GM21360 (cell line): ENCODE measurements at regions not wholly inside any gene's neighbourhood (a gene's known extent, or its start where the extent isn't known, plus 50 kb on each side); places are given as distances from the start of the nearest gene placed in this dataset.
"Not testable (repeated sequence)": the region's sequence is repeated elsewhere in the genome, so short reads cannot be mapped to it uniquely, and the experiment has no call there.

ENCODE experiments used
- ATAC-seq: cut with Tn5 transposase; IDR thresholded peaks from one replicate; pipeline ENCODE4 v1.9.1; 2021; ENCODE audit warnings: mild to moderate bottlenecking, moderate library complexity; ENCODE audit not compliant: unreplicated experiment

DNA sequence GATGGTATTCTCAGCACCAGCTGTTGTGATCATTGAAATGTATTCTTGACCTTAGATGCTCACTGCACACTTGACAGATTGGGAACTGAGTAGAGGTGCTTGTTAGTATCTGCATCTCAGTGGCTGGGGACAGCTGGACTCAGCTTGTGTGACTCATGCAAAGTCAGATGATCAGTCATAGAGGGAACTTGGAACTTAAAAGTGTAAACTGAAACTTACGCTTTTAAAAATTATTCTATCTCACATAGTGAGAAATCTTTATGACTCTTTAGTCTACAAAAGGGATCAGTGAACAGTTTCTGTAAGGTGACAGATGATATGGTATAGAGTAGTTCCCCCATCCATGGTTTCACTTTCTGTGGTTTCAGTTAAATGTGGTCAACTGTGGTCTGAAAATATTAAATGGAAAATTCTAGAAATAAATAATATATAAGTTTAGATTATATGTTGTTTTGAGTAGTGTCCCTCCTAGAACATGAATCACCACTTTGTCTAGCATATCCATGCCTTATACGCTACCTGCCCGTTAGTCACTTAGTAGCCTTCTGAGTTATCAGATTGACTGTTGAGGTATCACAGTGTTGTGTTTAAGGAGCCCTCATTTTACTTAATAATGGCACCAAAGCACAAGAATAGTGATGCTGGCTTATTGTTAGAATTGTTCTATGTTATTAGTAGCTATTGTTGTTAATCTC is 135.6 kb upstream of the ZNF658 start:
- ATAC-seq = peak; percentile 99

DNA sequence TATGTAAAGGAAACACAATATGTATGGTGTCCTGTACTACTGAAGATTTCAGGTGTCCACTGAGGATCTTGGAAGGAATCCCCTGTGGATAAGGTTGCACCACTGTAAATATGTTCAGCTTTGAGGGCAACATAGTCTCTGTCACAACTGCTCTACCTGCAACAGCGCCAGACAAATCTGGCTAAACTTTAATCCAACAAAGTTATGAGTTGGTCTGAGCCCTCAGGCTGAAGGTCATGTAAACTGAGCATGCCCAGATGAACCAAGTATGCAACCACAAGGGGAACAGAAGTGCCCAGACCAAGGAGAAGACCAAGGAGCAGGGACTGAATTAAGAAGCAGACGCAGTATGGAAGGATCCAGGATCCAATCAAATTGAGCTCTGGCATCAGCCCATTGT is 135.0 kb upstream of the ZNF658 start:
- not testable (repeated sequence) for ATAC-seq

DNA sequence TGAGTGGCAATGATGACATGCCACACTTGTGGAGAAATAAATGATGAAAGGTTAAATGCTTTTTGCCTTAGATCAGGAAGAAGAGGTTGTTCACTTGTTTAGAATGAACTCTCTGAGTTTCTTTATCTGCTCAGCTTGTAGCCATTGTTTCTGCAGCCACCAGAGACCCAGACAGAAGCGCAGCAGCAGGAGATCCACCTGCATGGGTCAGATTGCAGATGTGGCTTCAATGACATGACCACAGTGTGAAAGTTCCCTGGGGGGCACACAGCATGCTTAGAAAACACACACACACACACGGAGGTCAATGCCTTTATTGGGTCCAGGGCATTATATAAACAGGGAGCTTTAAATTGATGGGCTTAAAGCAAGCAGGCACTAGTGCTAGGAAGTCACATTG is 129.0 kb upstream of the ZNF658 start:
- not testable (repeated sequence) for ATAC-seq

DNA sequence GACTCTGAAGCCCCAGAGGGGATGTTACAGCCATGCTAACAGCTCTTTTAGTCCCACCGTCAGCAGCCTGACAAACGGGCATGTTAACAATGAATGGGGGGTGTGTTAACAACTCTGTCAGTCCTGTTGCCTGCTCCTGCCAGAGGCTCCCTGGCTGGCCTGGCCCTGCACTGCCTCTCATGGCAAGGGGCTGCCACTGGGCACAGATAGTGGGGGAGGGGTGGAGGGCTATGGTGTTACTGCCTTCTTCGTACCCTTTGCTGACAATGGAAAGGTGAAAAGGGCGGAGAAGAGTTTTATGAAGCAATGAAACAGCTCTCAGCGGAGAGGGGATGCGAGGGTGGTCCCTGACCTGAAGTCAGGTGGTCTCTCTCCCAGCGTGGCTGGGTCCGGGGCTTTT is 125.9 kb upstream of the ZNF658 start:
- ATAC-seq = not testable (repeated sequence)

DNA sequence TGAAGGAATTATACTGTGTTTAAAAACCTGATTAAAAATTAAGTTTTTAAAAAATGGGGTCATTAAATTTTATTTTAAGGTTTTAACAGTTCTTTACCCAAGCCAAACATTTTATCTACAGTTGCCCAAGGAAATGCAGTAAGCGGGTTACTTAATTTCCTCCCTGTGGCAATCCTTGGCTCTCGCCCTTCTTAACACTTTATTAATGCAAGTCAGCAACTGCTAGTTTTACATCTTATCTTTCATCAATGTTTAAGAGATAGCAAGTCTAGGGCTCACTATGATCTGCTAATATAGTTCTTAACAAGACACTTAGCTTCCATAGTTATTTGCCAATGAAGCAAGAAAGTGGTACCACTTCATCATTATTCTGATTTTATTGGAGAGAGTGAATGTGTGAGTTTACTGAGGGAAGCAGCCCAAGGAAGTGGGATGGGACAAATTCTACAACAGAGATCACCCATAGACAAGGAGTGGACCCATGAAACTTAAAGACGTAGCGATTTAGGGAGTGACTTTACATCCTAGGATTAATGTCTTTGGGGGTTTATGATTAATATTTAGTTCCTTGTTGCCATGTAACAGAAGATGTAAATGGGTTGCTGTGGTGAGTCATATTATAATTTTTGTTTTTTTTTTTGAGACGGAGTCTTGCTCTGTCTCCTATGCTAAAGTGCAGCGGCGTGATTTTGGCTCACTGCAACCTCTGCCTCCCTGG is 120.4 kb upstream of the ZNF658 start:
- not testable (repeated sequence) for ATAC-seq

DNA sequence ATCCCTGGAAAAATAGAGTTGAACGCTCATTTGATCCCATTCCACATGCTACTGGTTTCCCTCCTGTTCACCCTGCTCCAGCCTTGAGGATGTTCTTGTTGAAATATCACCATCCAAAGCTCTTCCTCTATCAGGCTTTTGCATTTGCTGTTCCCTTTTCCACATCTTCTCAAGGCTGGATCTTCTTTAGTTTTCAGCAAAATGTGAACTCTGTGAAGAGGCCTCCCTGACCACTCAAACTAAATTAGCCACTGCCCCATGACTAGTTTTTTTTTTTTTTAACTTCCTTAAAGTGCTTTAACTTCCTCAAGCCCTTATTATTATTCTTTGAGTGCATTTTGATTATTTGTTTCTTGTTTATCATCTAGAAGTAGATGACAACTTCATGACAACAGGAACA is 119.3 kb upstream of the ZNF658 start:
- not testable (repeated sequence) for ATAC-seq

DNA sequence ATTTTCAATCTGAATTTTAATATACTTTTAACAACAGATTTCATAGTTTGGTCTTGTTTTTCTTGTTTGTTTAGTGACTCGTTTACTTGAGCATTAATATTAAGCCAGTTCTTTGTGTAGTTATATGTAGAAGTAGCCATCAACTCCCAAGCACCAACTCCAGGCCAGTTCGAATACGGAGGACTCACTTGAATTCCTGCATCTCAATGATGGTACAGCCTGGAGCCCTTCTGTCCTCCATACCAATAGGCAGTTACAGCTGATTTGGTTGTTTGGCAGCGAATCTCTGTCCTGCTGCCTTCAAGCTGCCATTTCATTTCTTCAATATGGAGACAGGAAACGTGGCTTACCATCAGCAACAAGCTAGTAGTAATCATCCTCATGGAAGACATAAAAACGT is 118.5 kb upstream of the ZNF658 start:
- ATAC-seq = not testable (repeated sequence)

DNA sequence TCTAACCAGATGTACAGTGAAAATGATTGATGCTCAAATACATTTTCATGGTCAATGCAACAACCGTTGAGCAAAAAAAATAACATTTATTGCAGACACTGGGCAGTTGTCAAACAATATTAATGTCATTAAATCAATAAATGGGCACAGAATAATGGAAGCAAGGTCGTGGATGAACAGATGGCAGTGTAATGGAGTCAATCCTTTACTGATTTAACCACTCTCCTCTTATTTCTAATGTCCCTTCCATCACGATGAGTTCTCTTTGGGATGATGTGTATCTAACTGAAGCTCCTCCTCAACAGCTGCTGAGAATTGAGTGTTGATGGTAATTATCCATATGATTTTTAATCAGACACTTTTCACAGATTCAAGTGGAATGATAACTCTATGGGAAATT is 114.9 kb upstream of the ZNF658 start:
- not testable (repeated sequence) for ATAC-seq

DNA sequence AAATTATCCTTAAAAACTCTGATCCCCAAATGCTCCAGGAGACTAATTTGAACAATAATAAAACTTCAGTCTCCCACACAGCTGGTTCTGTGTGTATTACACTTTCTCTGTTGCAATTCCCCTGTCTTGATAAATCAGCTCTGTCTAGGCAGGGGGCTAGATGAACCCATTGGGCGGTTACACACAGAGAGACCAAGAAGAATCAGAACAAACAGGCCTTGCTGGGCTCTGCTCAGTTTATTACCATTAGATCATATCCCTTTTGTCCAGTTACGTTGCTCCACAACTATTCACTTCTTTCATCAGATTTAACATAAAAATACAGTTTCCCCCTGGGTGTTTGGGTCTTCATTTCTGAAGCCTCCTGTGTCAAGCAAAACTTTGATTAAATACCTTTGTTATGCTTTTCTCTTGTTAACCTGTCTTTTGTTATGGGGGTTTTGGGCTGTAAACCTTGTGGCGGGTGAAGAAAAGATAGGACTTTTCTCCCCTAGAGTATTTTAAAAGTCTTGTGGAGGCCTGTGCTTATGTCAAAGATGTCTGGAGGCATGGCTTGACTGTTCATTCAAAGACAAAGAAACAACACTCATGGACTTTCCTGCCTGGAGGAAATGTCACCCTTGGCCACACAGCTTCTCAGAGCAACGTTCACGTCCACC is 109.3 kb upstream of the ZNF658 start:
- ATAC-seq = not testable (repeated sequence)

DNA sequence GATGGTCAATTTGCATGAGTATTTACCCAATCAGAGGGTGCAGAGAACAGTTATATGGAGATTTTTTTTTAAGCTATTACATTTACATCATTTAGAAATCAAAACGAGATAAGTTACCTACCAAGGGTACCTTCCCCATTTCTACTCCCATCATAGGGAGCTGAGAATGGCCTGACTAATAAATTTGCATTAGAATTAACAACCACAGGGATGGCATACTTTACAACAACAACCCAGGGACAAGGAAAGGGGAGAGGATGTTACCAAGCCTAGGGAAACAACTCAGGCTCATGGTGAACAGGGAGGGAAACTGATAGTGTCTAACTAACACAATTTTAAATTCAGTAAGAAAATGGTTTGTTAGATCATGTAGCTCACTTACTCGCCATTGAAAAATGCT is 105.8 kb upstream of the ZNF658 start:
- not testable (repeated sequence) for ATAC-seq

DNA sequence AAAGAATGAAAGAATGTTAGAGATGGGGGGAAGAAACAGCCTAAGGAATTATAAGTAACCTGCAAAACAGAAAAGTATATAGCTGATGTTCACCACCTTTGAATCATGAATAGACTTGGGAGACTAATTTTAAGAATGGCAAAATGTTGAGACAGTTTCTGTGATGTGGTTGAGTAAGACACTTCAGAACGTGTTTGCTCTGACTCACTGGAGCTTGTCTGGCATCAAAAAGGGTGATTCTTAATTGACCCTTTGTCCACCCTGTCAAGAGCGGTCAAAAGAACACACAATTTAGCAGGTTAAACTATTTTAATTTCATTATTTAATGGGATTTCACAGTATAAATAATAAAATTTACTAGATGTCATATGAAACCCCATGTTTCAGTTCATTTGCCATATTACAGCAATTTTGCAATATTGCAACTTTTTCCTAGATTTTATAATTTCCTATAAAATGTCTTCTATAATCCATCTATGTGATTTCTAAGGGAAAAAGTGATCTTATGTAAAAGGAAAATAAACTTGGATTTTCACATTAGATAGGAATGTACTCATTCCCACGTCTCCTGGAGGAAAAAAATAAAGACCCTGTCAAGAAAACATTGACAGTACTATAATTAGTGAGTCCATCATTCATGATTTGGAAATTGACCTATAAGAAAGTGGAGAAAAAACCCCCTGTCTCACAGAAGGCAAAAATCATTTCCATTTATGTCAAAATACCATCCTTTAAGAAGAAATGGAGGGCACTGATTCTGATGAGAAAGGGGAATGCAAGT is 104.6 kb upstream of the ZNF658 start:
- not testable (repeated sequence) for ATAC-seq

DNA sequence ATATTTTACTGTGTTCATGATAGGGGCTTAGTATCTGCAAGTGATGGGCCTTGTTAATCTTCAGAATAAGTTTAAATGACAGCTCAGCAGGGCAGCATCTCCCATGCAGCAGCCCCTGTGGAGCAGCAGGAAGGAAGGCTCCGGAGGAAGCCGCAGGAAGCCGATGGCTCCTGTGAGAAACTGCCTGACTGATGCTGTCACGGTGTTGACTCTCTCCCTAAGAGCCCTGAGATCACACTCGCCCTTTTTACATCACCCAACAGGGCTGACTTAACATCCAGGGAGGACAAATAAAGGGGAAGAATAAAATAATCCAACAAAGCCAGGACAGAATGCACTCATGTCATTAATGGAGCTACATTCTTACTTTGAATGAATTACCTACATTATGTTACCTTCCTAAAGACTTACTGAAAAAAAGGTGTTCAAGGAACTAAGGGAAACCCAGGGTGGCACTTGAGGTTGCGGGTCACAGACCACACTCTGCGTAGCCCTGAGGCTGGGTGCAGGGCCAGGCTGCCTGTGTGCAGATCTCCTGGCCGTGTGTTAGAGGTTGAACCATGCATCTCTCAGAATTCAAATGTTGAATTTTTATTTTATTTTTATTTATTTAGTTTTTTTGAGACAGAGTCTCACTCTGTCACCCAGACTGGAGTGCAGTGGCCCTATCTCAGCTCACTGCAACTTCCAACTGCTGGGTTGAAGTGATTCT is 102.5 kb upstream of the ZNF658 start:
- not testable (repeated sequence) for ATAC-seq

DNA sequence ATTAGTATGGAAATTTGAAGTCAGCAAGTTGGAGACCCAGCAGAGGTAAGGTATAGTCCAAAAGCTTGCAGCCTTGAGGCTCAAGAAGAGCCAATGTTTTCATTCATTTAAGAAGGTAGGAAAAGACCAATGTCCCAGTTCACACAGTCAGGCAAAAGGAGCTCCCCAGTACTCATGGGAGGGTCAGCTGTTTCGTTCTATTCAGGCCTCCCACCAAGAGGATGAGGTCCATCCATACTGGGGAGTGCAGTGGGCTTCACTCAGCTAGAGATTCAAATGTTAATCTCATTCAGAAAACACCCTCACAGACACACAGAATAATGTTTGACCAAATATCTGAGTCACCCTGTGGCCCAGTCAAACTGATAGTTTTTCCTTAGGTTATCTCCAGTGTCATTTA is 96.9 kb upstream of the ZNF658 start:
- not testable (repeated sequence) for ATAC-seq

DNA sequence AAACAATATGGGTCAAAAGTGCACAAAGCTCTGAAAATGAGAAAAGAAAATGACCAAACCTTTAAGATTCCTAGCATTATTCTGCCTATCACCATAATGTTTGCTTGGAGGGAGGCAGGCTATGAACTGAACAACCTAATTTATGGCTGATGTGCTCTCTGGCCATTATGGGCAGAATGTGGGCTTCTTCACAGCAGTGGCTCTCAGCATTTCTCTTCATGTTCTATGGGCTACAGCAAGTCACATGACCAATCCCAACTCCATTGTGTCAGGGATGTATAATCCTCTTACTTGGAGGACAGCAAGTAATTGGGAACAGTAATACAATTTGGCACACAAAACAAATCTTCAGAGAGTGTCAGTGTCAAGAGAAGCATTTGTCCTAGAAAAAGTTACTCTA is 90.3 kb upstream of the ZNF658 start:
- ATAC-seq = not testable (repeated sequence)

DNA sequence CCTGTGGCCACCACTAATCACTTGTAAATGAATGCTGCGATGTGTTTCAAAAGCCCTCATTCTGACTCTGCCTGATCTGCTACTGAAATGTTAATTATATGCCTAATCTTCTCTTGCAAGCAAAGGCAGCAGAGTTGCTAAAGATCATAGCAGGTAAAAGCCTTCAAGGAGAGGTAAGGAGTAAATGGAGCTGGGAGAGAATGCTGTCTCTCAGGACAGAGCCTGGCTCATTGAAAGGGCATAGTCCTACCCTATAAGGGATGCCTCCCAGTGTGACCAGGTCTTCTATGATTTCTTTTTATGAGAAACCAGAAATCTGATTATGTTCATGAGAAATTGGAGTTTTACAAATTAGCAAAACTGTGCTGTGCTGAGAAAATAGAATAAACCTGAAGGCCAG is 88.2 kb upstream of the ZNF658 start:
- not testable (repeated sequence) for ATAC-seq

DNA sequence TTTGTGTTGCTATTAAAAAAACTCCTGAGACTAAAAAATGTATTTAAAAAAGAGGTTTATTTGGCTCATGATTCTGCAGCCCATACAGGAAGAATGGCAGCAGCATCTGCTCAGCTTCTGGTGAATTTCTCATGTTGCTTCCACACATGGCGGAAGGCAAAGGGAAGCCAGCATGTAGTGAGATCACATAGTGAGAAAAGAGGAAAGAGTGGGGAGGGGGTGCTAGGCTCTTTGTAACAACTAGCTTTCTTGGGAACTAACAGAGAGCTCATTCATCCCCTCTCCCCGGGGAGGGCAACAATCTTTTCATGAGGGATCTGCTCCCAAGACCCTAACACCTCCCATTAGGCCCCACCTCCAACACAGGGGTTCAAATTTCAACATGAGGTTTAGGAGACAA is 87.6 kb upstream of the ZNF658 start:
- not testable (repeated sequence) for ATAC-seq

DNA sequence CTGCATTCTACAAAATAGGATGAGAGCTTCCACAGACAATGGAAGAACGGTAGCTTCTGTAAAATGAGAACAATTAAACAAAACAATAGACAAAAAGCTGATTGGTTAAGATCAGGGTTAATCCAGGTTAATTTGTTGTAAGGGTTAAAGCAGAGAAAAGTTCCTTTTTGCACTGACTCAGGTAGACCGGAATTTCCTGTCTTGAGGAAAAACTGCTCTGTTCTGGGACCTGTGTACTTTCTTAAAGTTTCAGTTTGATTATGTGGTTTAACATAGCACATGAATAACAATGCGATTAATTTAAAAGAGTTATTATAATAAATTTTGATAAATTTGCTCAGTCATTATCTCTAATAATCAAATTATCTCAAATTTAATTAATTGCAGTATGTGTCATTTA is 86.5 kb upstream of the ZNF658 start:
- not testable (repeated sequence) for ATAC-seq

DNA sequence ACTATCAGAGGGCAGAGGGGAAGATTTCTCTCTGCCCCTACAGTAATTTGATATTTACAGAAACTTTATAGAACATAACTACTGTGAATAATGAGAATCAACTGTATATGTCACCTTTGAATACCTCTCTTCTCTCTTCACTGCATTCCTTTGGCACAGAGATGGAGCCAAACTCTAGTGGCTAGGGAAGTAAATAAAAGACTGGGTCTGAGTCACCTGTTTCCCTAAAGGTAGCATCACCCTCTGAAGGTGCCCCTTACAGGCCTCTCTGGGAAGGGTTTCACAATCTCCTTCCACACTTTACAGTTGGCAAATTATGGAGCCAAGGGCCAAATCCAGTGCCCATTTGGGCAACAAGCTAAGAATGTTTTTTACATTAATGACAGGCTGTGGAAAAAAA is 81.0 kb upstream of the ZNF658 start:
- not testable (repeated sequence) for ATAC-seq

DNA sequence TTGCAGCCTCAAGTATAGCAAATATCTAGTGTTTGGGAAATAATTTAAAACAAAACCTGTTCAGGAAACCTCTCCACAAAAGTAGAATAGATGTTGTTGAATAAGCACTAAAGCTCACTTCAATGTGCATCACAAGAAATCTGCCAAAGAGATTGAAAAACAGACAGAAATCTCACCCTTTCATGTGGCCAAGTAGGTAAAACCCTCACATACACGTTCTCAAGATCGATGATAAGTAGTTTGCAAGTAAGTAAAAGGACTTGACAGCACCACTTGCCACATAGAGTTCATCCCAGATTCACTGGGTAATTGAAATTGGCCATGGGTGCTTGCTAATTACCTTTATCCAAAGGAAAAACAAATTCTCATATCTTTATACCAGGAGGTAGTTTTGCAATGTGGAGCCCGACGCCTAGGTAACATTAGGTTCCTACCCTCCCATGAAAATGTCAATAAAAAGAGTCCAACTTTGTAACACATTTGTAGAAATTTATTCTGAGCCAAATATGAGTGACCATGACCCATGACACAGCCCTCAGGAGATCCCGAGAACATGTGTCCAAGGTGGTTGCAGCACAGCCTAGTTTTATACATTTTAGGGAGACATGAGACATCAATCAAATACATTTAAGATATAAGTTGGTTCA is 80.4 kb upstream of the ZNF658 start:
- ATAC-seq = not testable (repeated sequence)

DNA sequence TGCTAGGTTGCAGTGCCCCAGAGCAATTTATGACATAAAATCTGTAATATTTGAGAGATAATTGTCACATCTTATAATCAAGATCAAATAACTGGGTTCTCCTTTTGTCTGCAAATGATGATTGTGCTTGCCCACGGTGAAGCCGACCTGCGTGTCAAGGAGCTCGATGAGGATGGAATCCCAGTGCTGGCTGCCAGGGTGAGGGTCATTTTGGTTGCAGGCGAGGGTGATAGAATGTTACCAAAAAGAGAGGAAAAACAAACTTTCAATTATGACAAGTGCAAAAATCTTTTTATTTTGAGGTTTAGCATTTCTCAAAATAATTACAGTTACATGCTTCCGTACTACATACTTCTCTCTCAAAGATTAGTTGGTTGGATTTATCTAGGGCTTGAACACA is 76.4 kb upstream of the ZNF658 start:
- not testable (repeated sequence) for ATAC-seq
